IPS-15b (cell line): ENCODE measurements at regions not wholly inside any gene's neighbourhood (a gene's known extent, or its start where the extent isn't known, plus 50 kb on each side); places are given as distances from the start of the nearest gene placed in this dataset.

Experiments
- H3K27me3 ChIP-seq: one replicate; pipeline ENCODE4 v1.6.1; 2013; ENCODE audit warnings: low read length; ENCODE audit not compliant: control insufficient read depth, insufficient read depth
- H3K36me3 ChIP-seq: one replicate; pipeline ENCODE4 v1.6.1; 2013; ENCODE audit warnings: low read length; ENCODE audit not compliant: control insufficient read depth, insufficient read depth
- H3K4me1 ChIP-seq: one replicate; pipeline ENCODE4 v1.6.1; 2013; ENCODE audit warnings: mild to moderate bottlenecking, low read length; ENCODE audit not compliant: control insufficient read depth, insufficient read depth
- H3K4me3 ChIP-seq: one replicate; pipeline ENCODE4 v1.5.1; 2013; ENCODE audit warnings: low read depth, low read length
- H3K9ac ChIP-seq: one replicate; pipeline ENCODE4 v1.6.1; 2013; ENCODE audit warnings: low read depth, mild to moderate bottlenecking, low read length
- H3K9me3 ChIP-seq: one replicate; pipeline ENCODE4 v1.6.1; 2013; ENCODE audit warnings: mild to moderate bottlenecking, low read length; ENCODE audit not compliant: control insufficient read depth, insufficient read depth

- Histone ChIP-seq H3K27me3 (no peaks in the 10 kb centered on the region), H3K4me3 (no peak overlapping the region), H3K4me1 (peaks cover 21% of the 10 kb centered on the region), H3K36me3 (no peaks in the 10 kb centered on the region), H3K9ac (no peak overlapping the region), H3K9me3 (no peaks in the 10 kb centered on the region)
Measured at GRCh38 chr1:14367451-14367850, 231.0 kb upstream of the KAZN start.

GRCh38 chr1:14369526-14370213, 228.8 kb upstream of the KAZN start:
- no peak overlapping the region for H3K9ac ChIP-seq
- peaks cover 21% of the 10 kb centered on the region for H3K4me1 ChIP-seq
- no peak overlapping the region for H3K4me3 ChIP-seq
- no peaks in the 10 kb centered on the region for H3K36me3 ChIP-seq
- no peaks in the 10 kb centered on the region for H3K27me3 ChIP-seq
- no peaks in the 10 kb centered on the region for H3K9me3 ChIP-seq

DNA sequence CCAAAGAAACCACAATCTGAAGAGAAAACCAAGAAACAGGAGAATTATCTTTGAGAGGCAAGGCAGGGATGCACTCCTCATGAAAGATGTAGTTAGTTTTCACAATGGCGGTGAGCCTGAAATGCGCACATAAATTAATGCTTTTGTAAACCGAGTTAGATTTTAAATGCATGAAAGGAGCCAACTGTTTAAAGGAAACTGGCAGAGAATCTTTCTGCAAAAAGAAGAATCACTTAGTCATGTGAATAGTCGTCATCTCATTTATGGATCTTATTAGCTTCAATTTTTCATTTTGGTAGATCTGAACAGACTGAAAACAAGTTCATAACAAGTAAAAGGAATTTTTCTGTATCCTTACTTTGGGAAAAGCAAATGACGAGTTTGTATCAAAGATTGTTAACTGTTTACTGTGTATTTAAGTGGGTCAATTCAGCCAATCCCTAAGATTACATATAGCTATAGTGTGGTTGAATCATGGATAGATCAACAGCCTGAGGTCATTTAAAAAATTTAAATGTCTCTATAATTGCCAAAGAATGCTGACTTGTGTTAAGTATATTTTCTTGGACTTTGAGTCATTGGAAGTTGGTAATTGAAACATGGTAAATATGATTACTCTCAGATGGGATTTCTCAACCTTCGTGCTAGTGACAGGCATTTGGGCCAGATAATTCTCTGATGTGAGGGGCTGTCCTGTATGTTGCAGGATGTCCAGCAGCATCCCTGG, 226.6 kb upstream of the KAZN start:
- no peak overlapping the region for H3K9ac ChIP-seq
- H3K4me1 ChIP-seq: peaks cover 16% of the 10 kb centered on the region
- no peaks in the 10 kb centered on the region for H3K36me3 ChIP-seq
- no peaks in the 10 kb centered on the region for H3K27me3 ChIP-seq
- no peak overlapping the region for H3K4me3 ChIP-seq
- no peaks in the 10 kb centered on the region for H3K9me3 ChIP-seq

GRCh38 chr1:14372526-14372925, 226.0 kb upstream of the KAZN start:
- H3K27me3 ChIP-seq: no peaks in the 10 kb centered on the region
- no peak overlapping the region for H3K9ac ChIP-seq
- H3K4me1 ChIP-seq: peaks cover 16% of the 10 kb centered on the region
- H3K9me3 ChIP-seq: no peaks in the 10 kb centered on the region
- H3K4me3 ChIP-seq: no peak overlapping the region
- no peaks in the 10 kb centered on the region for H3K36me3 ChIP-seq

DNA sequence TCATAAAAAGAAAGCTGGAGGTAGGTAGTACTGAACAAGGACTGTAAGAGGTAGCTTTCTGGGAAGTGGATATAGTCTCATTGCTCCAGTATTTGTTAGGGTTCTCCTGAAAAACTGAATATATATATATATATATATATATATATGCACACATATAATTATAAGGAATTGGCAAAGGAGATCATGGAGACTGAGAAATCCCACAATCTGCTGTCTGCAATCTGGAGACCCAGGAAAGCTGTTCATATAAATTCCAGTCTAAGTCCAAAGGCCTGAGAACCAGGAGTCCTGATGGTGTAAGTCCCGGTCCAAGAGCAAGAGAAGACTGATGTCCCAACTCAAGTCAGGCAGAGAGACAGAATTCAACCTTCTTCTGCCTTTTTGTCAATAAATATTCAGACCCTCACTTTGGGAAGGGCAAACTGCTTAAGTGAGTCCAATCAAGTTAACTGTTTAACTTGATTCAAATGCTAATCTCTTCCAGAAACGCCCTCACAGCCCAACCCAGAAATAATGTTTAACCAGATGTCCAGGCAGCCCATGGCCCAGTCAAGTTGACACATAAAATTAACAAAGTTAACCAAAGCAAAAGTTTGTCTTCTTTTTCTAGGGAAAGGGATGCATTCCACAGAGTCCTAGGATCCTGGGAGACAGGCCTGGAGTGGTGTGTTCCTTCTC, 225.3 kb upstream of the KAZN start:
- H3K4me3 ChIP-seq: no peak overlapping the region
- H3K36me3 ChIP-seq: no peaks in the 10 kb centered on the region
- peaks cover 16% of the 10 kb centered on the region for H3K4me1 ChIP-seq
- no peaks in the 10 kb centered on the region for H3K9me3 ChIP-seq
- H3K27me3 ChIP-seq: no peaks in the 10 kb centered on the region
- no peak overlapping the region for H3K9ac ChIP-seq

DNA sequence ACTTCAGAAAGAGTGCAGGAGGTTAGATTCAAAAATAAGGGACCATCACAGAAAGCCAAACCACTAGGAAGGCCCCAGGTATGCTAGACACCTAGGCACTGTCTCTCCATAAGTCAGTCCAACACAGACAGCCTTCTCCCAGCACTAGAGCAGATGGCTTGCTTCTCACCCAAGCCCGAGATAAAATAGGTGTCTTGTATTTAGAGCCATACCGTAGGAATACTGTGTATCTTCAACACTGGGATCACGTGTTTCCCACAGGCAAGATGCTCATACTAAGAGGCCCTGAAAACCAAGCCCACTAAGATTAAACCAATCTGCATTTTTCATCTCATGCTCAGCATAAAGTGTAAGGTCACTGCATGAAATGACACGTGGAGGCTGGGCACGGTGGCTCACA, 223.3 kb upstream of the KAZN start:
- Histone ChIP-seq H3K27me3 (no peaks in the 10 kb centered on the region), H3K36me3 (no peaks in the 10 kb centered on the region), H3K9me3 (no peaks in the 10 kb centered on the region), H3K9ac (no peak overlapping the region), H3K4me3 (no peak overlapping the region), H3K4me1 (peaks cover 3% of the 10 kb centered on the region)

GRCh38 chr1:14377386-14377785, 221.1 kb upstream of the KAZN start:
- Histone ChIP-seq H3K9me3 (no peaks in the 10 kb centered on the region), H3K4me1 (no peaks in the 10 kb centered on the region), H3K27me3 (no peaks in the 10 kb centered on the region), H3K9ac (no peak overlapping the region), H3K4me3 (no peak overlapping the region), H3K36me3 (no peaks in the 10 kb centered on the region)

DNA sequence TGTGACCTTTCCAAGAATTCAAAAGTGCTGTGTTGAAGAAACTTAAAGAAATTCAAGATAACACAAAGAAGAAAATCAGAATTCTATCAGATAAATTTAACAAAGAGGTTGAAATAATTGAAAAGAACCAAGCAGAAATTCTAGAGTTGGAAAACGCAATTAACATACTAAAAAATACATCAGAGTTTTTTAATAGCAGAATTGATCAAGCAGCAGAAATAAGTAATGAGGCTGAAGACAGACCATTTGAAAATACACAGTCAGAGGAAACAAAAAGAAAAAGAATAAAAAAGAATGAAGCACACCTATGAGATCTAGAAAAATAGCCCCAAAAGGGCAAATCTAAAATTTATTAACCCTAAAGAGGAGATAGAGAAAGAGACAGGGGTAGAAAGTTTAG, 218.1 kb upstream of the KAZN start:
- H3K9ac ChIP-seq: no peak overlapping the region
- no peaks in the 10 kb centered on the region for H3K9me3 ChIP-seq
- no peak overlapping the region for H3K4me3 ChIP-seq
- no peaks in the 10 kb centered on the region for H3K27me3 ChIP-seq
- H3K4me1 ChIP-seq: no peaks in the 10 kb centered on the region
- no peaks in the 10 kb centered on the region for H3K36me3 ChIP-seq

DNA sequence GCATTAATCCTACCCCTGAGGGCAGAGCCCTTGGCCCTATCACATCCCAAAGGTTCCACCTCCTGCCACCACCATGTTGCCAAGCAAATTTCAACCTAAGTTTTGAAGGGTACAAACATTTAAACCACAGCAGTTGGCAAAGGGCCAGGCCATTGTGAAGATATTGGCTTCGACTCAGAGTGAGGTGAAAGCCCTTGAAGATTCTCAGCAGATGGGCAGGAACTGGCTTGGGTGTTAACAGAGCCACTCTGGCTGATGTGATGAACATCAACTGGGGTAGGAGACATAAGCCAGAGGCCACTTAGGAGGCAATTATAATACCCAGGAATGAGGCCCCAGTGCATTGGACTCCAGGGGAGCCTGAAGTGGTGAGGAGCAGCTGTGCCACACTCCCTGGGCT, 207.7 kb upstream of the KAZN start:
- no peaks in the 10 kb centered on the region for H3K27me3 ChIP-seq
- no peak overlapping the region for H3K9ac ChIP-seq
- no peak overlapping the region for H3K4me3 ChIP-seq
- no peaks in the 10 kb centered on the region for H3K36me3 ChIP-seq
- H3K9me3 ChIP-seq: no peaks in the 10 kb centered on the region
- H3K4me1 ChIP-seq: no peaks in the 10 kb centered on the region

DNA sequence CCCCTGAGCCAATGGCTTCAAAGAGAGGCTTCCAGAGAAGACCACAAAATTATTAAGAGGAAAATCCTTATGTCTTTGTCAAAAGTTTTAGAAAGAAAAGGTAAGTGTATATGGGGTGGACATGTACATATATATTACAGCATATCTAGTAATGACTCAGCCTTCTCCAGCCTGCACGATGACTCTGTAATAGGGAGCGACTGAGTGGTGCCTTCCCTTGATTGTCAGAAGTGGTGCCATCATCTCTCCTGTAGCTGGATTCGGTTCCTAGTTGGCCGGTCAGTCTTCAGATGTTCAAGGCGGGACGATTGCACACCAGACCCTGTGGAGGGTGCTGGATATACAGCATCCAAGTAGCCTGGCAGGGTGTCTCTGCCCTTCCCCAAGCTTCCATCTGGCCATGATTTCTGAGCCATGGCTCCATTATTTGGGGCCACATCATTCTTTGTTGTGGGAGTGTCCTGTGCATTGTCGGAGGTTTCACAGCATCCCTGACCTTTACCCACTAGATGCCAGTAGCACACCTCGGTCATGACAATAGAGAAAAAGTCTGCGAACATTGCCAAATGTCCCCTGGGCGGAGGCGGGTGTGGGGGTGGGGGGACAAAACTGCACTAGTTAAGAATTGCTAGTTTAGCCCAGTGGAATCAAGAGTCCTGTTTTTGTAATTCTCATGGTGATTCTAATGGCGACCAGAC, 206.2 kb upstream of the KAZN start:
- H3K36me3 ChIP-seq: no peaks in the 10 kb centered on the region
- no peak overlapping the region for H3K9ac ChIP-seq
- no peaks in the 10 kb centered on the region for H3K27me3 ChIP-seq
- H3K9me3 ChIP-seq: no peaks in the 10 kb centered on the region
- no peaks in the 10 kb centered on the region for H3K4me1 ChIP-seq
- H3K4me3 ChIP-seq: no peak overlapping the region

GRCh38 chr1:14392859-14393365, 205.6 kb upstream of the KAZN start:
- H3K9ac ChIP-seq: no peak overlapping the region
- H3K4me3 ChIP-seq: no peak overlapping the region
- no peaks in the 10 kb centered on the region for H3K9me3 ChIP-seq
- no peaks in the 10 kb centered on the region for H3K36me3 ChIP-seq
- no peaks in the 10 kb centered on the region for H3K4me1 ChIP-seq
- H3K27me3 ChIP-seq: no peaks in the 10 kb centered on the region
